Activated T-helper 1 cell treated with anti-CD3 and anti-CD28 coated beads, Interleukin-12 subunit alpha, Interleukin-12 subunit beta, Interleukin-2, Interleukin-4 antibody, amounts not matched to agents 30 ng/mL and 10 ng/mL and 1 ng/mL, durations not matched to agents 14 hours and 24 hours and 36 hours (primary cell): ENCODE measurements at regions not wholly inside any gene's neighbourhood (a gene's known extent, or its start where the extent isn't known, plus 50 kb on each side); places are given as distances from the start of the nearest gene placed in this dataset.

Experiments used
- DNase-seq: peaks from one replicate; pipeline ENCODE4 v3.0.0; 2021; ENCODE audit warnings: low spot score
- H3K27ac Mint-ChIP-seq: one replicate; pipeline ENCODE4 v1.8.0; 2021; ENCODE audit warnings: mild to moderate bottlenecking, mixed read lengths
- H3K27me3 Mint-ChIP-seq: one replicate; pipeline ENCODE4 v1.8.0; 2022; ENCODE audit warnings: mild to moderate bottlenecking, moderate library complexity, mixed read lengths; ENCODE audit not compliant: insufficient read depth
- H3K36me3 Mint-ChIP-seq: one replicate; pipeline ENCODE4 v1.8.0; 2021; ENCODE audit warnings: low read depth, mixed read lengths
- H3K4me1 Mint-ChIP-seq: one replicate; pipeline ENCODE4 v1.8.0; 2021; ENCODE audit warnings: low read depth, mixed read lengths
- H3K4me3 Mint-ChIP-seq: one replicate; pipeline ENCODE4 v1.8.0; 2021; ENCODE audit warnings: mild to moderate bottlenecking, moderate library complexity, mixed read lengths
- H3K9me3 Mint-ChIP-seq: one replicate; pipeline ENCODE4 v1.8.0; 2021; ENCODE audit warnings: mixed read lengths
- intact Hi-C: fragments of 100-400 bp; cut with micrococcal nuclease; formaldehyde crosslinking; loops from one replicate; pipeline ENCODE4 v1.15.1; 2024

GRCh38 chr1:198007687-198008607 lies 90.8 kb downstream of the LHX9 start:
- intact Hi-C loops: no loop called here
- DNase-seq: no peak
- Mint-ChIP-seq H3K9me3 (peaks cover 20% of the 10 kb centered on the region), H3K36me3 (no peaks in the 10 kb centered on the region), H3K27me3 (peaks cover 13% of the 10 kb centered on the region), H3K27ac (no peak overlapping the region), H3K4me1 (no peaks in the 10 kb centered on the region), H3K4me3 (no peak overlapping the region)

GRCh38 chr1:198014355-198014754 lies 97.2 kb downstream of the LHX9 start:
- no peak overlapping the region for H3K4me3 Mint-ChIP-seq
- no peaks in the 10 kb centered on the region for H3K36me3 Mint-ChIP-seq
- no peak for DNase-seq
- H3K4me1 Mint-ChIP-seq: no peaks in the 10 kb centered on the region
- intact Hi-C loops: no loop called here
- peaks cover 10% of the 10 kb centered on the region for H3K9me3 Mint-ChIP-seq
- H3K27ac Mint-ChIP-seq: no peak overlapping the region
- H3K27me3 Mint-ChIP-seq: peaks cover 12% of the 10 kb centered on the region

GRCh38 chr1:198015309-198015708 lies 98.1 kb downstream of the LHX9 start:
- H3K27me3 Mint-ChIP-seq: peaks cover 15% of the 10 kb centered on the region
- no peaks in the 10 kb centered on the region for H3K4me1 Mint-ChIP-seq
- H3K9me3 Mint-ChIP-seq: peaks cover 6% of the 10 kb centered on the region
- no peak for DNase-seq
- H3K27ac Mint-ChIP-seq: no peak overlapping the region
- intact Hi-C loops: no loop called here
- no peak overlapping the region for H3K4me3 Mint-ChIP-seq
- H3K36me3 Mint-ChIP-seq: no peaks in the 10 kb centered on the region

DNA sequence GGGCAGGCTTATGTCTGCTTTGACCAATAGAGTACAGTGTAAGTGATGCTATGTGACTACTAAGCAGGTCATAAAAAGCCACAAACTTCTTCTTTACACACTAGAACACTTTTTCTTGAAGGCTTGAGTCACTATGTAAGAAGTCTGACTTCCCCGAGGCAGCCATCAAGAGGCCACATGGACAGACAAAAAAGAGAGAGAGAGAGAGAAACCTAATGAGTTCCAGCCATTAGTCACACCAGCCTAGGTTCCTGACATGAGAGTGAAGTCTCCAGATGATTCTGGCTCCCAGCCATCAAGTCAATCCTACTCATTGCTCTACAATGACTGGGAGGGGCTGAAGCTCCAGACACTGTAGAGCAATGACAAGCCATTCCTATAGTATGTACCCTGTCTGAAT lies 101.4 kb downstream of the LHX9 start:
- no peaks in the 10 kb centered on the region for H3K4me1 Mint-ChIP-seq
- H3K4me3 Mint-ChIP-seq: no peak overlapping the region
- no peaks in the 10 kb centered on the region for H3K36me3 Mint-ChIP-seq
- intact Hi-C loops: no loop called here
- no peak overlapping the region for H3K27ac Mint-ChIP-seq
- no peaks in the 10 kb centered on the region for H3K9me3 Mint-ChIP-seq
- H3K27me3 Mint-ChIP-seq: peaks cover 12% of the 10 kb centered on the region
- DNase-seq: no peak

- H3K36me3 Mint-ChIP-seq: no peaks in the 10 kb centered on the region
- H3K4me1 Mint-ChIP-seq: no peaks in the 10 kb centered on the region
- intact Hi-C loops: no loop called here
- no peak overlapping the region for H3K4me3 Mint-ChIP-seq
- DNase-seq: no peak
- peaks cover 9% of the 10 kb centered on the region for H3K27me3 Mint-ChIP-seq
- H3K9me3 Mint-ChIP-seq: no peaks in the 10 kb centered on the region
- no peak overlapping the region for H3K27ac Mint-ChIP-seq
Observed at GRCh38 chr1:198019126-198019525, 102.0 kb downstream of the LHX9 start.

GRCh38 chr1:198024336-198024735 lies 107.2 kb downstream of the LHX9 start:
- intact Hi-C loops: no loop called here
- H3K36me3 Mint-ChIP-seq: no peaks in the 10 kb centered on the region
- H3K9me3 Mint-ChIP-seq: no peaks in the 10 kb centered on the region
- H3K4me3 Mint-ChIP-seq: no peak overlapping the region
- no peak for DNase-seq
- H3K27ac Mint-ChIP-seq: no peak overlapping the region
- H3K27me3 Mint-ChIP-seq: peaks cover 15% of the 10 kb centered on the region
- no peaks in the 10 kb centered on the region for H3K4me1 Mint-ChIP-seq

DNA sequence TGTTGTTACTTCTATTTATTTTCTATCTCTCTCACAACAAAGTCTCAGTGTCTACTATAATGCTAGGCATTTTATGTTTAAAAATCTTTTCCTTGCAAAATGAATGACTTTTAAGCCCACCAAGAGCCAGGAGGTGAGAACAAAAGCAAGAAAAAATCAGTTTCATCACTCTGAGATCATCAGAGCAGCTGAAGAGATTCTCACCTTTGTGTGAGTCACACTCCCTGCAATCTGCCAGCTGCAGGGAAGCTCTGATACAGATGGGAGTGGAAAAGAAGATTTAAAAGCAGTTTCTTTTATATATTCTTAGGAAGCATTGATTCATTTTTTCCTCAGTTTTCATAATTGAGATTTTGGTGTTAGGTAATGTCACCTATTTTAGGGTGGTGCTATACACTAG lies 107.6 kb downstream of the LHX9 start:
- H3K27me3 Mint-ChIP-seq: peaks cover 14% of the 10 kb centered on the region
- DNase-seq: no peak

DNA sequence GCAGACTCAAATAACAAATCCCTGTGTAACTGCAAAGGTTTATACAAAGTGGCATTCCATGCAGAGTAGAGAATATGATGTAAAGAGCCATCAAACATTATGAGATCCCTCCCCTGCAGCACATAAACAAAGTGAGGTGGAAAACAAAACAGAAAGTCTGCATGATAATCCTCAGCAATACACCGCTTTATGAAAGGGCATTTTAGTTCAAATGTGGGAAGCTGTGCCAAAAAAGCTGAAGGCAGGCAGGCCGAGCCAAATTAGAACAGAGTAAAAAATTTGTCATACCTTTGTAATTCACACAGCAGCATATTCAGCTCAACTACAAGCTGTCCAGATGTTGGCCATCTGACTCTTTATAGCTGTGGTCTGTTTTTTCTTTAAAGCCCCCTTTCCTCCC lies 113.5 kb downstream of the LHX9 start:
- Mint-ChIP-seq H3K27me3 (peaks cover 11% of the 10 kb centered on the region), H3K27ac (no peak overlapping the region), H3K36me3 (no peaks in the 10 kb centered on the region), H3K9me3 (no peaks in the 10 kb centered on the region), H3K4me3 (no peak overlapping the region), H3K4me1 (no peaks in the 10 kb centered on the region)
- DNase-seq: no peak
- intact Hi-C loops: no loop called here

More for the DNA sequence above, 107.6 kb downstream of the LHX9 start:
- no peaks in the 10 kb centered on the region for H3K4me1 Mint-ChIP-seq
- H3K4me3 Mint-ChIP-seq: no peak overlapping the region
- no peak overlapping the region for H3K27ac Mint-ChIP-seq
- intact Hi-C loops: no loop called here
- H3K36me3 Mint-ChIP-seq: no peaks in the 10 kb centered on the region
- H3K9me3 Mint-ChIP-seq: no peaks in the 10 kb centered on the region

DNA sequence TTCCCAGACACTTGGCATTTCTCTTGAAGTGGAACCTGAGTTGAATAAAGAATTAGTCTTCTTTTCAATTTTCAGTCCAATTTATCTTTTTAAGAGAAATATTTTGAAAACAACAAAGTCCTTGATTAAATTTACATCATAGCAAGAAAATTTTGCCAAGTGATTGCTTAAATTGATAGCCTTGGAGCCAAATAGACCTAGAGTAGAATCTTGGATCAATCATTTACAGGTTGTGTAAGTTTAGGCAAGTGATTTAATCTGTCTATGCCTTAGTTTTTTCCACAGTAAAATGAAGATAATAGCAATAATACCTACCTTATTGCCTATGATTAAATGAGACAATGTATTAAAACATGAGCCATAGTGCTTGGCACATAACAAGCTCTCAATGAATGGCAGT lies 113.9 kb downstream of the LHX9 start:
- no peak for DNase-seq
- H3K27ac Mint-ChIP-seq: no peak overlapping the region
- H3K4me1 Mint-ChIP-seq: no peaks in the 10 kb centered on the region
- peaks cover 7% of the 10 kb centered on the region for H3K27me3 Mint-ChIP-seq
- intact Hi-C loops: no loop called here
- H3K9me3 Mint-ChIP-seq: no peaks in the 10 kb centered on the region
- H3K36me3 Mint-ChIP-seq: no peaks in the 10 kb centered on the region
- no peak overlapping the region for H3K4me3 Mint-ChIP-seq

DNA sequence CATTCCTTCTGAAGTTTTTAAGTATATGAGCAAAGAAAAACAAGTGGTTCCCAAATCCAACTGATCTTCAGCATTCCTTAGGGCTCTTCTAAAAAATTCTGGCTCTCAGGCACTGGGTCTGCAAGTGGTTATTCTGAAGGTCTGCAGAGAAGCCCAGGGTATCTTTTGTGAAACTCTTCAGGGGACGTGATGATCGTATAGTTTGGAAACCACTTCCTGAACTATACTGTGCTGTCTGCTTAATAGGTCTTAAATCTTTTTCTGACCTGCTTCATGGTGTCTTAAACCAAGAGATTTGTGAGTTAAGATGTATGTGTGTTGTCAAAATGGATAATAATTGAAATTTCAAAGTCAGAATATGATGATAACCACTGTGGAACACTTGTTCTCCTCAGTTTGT lies 115.5 kb downstream of the LHX9 start:
- intact Hi-C loops: no loop called here
- Mint-ChIP-seq H3K4me3 (no peak overlapping the region), H3K27me3 (peaks cover 7% of the 10 kb centered on the region), H3K9me3 (no peaks in the 10 kb centered on the region), H3K27ac (no peak overlapping the region), H3K36me3 (no peaks in the 10 kb centered on the region), H3K4me1 (no peaks in the 10 kb centered on the region)
- DNase-seq: no peak

- intact Hi-C loops: no loop called here
- Mint-ChIP-seq H3K27ac (no peak overlapping the region), H3K36me3 (no peaks in the 10 kb centered on the region), H3K9me3 (no peaks in the 10 kb centered on the region), H3K4me3 (no peak overlapping the region), H3K4me1 (no peaks in the 10 kb centered on the region), H3K27me3 (no peaks in the 10 kb centered on the region)
- no peak for DNase-seq
Observed at GRCh38 chr1:198040880-198041279, 115.9 kb upstream of the NEK7 start.

DNA sequence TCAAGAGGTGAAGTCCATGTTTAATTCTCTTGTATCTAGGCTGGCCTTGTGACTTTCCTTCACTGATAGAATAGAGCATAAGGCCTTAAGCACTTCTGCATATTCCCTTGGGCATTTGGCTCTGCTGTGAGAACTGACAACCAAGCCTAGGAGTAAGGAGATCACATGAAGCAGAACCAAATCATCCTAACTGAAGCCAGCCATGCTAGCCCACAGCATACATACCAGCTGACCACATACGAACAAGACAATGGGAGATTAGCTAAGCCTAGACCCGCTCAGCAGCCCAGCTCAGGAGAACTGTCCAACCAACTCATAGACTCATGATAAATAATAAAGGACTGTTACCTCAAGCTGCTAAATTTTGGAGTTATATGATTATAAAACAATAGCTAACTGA lies 114.6 kb upstream of the NEK7 start:
- H3K4me3 Mint-ChIP-seq: no peak overlapping the region
- DNase-seq: no peak

GRCh38 chr1:198047913-198048312 lies 108.9 kb upstream of the NEK7 start:
- no peak for DNase-seq
- peaks cover 5% of the 10 kb centered on the region for H3K36me3 Mint-ChIP-seq
- intact Hi-C loops: no loop called here
- H3K9me3 Mint-ChIP-seq: peaks cover 15% of the 10 kb centered on the region
- no peak overlapping the region for H3K4me3 Mint-ChIP-seq
- peaks cover 10% of the 10 kb centered on the region for H3K27me3 Mint-ChIP-seq
- H3K27ac Mint-ChIP-seq: peak overlapping the region; percentile 26
- H3K4me1 Mint-ChIP-seq: peaks cover 21% of the 10 kb centered on the region

More for the DNA sequence above, 114.6 kb upstream of the NEK7 start:
- Mint-ChIP-seq H3K9me3 (no peaks in the 10 kb centered on the region), H3K4me1 (peaks cover 4% of the 10 kb centered on the region), H3K36me3 (no peaks in the 10 kb centered on the region), H3K27me3 (no peaks in the 10 kb centered on the region), H3K27ac (no peak overlapping the region)
- intact Hi-C loops: no loop called here

GRCh38 chr1:198054510-198054909 lies 102.3 kb upstream of the NEK7 start:
- intact Hi-C loops: no loop called here
- Mint-ChIP-seq H3K27me3 (peaks cover 12% of the 10 kb centered on the region), H3K4me1 (no peaks in the 10 kb centered on the region), H3K9me3 (peaks cover 14% of the 10 kb centered on the region), H3K4me3 (no peak overlapping the region), H3K36me3 (peaks cover 2% of the 10 kb centered on the region), H3K27ac (no peak overlapping the region)
- no peak for DNase-seq
